HG03469 (cell line): ENCODE measurements at regions not wholly inside any gene's neighbourhood (a gene's known extent, or its start where the extent isn't known, plus 50 kb on each side); places are given as distances from the start of the nearest gene placed in this dataset.

Experiments used
- ATAC-seq: cut with Tn5 transposase; IDR thresholded peaks from one replicate; pipeline ENCODE4 v1.9.1; 2021; ENCODE audit warnings: mild to moderate bottlenecking, moderate library complexity, moderate number of reproducible peaks; ENCODE audit not compliant: unreplicated experiment

DNA sequence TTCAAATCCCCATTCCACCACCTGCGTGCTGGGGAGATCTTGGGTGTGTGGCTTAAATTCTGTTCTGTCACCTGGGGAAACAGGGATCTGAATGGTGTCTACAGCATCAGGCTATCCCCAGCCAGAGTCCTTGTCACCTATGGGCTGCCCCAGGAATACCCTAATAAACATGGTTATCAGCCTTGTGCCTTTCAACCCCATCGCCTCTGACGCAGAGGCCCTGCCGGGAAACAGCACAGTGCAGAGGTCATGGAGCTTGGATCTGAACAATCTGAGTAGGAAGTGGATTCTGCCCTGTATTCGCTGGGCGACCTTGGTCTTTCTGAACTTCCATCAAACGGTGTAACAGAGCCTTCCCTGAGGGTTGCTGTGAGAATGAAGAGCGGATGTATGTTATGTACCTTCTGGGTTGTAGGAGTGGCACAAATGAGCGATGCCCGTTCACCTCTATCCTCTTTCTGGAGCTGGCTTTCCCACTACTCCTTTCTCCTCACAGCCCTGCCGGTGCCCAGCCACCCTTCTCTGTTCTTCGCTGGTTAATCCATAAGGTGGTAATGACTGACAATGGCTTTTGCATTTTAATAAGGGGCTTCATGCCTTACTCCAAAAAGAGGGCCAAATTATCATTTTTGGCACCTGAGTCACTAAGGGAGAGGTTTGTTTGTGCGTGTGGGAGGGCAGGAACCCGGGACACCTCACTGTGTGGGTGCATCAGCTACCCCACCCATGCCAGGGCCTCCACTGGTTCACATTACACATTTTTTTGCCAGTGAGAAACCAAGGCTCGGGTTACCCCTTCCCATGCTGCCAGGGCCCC, 256.5 kb downstream of the MYCN start:
- no peak for ATAC-seq

DNA sequence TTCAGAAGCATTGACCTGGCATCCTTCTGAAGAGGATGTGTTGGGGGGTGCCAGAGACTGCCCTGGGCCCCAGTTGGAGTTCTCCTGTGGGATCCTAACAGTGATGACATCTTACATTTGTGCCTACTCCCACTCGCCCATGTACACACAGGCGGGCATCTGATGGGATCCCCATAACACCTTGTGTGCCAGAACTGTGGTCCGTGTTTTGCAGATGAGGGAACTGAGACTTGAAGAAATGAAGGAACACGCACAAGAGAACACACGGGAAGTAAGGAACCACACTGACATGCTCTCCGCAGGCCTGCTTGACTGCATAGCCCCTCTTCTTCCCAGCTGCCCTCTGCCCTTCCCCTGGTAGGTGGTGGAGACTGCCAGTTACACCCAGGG, 255.3 kb downstream of the MYCN start:
- no peak for ATAC-seq

DNA sequence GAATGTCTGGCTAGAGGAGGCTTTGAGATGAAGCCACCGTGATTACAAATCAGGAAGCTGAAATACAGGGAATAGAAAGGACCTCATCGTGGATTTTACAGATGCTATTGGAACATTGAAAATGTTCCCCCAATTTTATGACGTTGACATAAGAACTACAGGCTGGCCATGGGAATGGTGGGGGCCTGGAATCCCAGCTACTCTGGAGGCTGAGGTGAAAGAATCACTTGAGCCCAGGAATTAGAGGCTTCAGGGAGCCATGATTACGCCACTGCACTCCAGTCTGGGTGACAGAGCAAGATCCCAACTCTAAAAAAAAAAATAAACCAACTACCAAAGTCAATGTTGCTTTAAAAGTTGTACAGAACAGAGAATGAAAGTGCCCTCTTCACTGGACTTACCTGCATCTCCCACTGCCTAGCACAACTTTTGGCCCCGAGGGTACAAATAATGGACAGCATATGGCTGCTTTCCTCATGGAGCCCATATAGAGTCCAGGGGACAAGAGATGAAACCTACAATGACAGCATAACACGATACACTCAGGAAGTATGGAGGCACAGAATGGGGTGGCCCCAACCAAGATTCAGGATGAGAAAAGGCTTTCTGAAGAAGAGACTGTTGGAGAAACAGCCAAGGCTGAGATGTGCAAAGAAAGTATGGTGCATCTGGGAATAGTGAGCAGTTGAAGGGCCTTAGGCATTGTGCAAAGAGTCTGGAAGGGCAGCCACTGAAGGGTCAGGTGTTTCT, 254.8 kb downstream of the MYCN start:
- no peak for ATAC-seq

DNA sequence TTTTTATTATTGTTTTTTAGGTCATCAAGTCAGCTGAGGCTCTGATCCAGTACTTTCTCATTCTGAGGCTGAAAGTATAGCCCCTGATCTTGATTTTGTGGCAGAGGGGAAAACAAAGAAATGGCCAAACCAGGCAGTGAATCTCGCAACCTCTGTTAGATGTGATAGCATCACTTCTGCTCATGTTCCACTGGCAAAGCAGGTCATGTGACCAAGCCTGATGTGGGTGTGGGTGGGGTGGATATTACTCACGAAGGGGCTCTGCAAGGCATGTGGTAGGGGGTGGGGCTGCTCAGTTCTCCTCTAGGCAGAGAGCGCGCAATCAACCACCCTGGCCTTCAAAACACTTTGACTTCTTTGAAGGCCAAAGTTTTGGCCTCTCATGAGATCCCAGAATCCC, 254.2 kb downstream of the MYCN start:
- ATAC-seq = no peak

DNA sequence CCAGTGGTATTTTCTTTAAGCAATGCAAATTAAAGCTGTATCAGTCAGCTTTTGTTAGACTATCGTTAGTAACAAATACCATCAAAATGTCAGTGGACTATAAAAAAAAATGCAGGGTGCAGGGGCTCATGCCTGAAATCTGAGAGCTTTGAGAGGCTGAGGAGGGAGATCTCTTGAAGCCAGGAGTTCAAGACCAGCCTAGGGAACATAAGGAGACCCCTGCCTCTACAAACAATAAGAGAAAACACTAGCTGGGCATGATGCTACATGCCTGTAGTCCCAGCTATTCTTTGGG, 253.7 kb downstream of the MYCN start:
- ATAC-seq = no peak

DNA sequence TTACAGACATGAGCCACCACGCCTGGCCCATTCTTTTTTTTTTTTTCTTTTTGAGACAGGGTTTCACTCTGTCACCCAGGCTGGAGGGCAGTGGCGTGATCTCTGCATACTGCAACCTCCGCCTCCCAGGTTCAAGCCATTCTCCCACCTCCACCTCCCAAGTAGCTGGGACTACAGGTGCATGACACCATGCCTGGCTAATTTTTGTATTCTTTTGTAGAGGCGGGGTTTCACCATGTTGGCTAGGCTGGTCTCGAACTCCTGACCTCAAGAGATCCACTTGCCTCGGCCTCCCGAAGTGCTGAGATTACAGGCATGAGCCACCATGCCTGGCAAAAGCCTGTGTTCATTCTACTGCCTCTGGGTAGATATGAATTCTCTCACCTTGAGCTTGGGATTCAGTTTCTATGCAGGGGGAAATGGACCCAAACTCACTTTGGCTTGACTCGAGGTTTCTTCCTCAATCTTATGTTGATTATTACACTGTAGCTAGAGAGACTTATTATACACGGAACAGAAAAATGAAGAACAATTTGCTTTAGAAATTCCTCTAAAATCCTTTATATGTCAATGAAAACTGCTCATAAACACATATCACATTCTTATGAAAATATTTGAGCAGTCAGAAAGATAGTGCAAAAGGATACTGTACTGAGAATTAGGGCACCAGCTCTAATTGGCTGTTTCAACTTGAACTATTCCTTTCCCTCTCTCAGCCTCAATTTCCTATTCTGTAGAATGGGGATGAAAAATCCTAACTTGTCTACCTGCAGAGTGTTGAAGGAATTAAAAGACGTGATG, 252.3 kb downstream of the MYCN start:
- ATAC-seq = no peak

DNA sequence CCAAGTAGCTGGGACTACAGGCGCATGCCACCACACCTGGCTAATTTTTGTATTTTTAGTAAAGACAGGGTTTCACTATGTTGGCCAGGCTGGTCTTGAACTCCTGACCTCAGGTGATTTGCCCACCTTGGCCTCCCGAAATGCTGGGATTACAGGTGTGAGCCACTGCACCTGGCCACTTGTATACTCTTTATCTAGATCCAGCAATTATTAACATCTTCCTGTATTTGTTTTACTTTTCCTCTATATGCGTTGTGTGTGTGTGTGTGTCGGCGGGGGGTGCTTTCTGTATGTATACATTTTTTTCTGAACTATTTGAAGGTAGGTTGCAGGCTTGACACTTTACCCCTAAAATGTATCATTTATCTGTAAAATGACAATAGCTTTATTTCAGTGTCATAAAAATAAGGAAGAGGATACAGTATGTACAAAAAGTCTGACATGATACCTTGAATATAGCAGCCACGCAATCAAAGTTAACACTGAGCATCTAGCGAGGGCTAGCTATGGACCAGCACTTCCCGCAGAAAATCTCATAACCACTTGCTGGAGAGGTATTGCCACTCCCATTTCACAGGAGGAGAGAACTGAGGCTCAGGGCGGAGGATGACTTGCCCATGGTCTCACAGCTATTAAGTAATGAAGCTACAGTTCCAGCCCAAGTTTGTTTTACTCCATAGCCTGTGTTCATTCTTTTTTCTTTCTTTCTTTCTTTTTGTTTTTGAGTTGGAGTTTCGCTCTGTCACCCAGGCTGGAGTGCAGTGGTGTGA, 251.3 kb downstream of the MYCN start:
- ATAC-seq = no peak

DNA sequence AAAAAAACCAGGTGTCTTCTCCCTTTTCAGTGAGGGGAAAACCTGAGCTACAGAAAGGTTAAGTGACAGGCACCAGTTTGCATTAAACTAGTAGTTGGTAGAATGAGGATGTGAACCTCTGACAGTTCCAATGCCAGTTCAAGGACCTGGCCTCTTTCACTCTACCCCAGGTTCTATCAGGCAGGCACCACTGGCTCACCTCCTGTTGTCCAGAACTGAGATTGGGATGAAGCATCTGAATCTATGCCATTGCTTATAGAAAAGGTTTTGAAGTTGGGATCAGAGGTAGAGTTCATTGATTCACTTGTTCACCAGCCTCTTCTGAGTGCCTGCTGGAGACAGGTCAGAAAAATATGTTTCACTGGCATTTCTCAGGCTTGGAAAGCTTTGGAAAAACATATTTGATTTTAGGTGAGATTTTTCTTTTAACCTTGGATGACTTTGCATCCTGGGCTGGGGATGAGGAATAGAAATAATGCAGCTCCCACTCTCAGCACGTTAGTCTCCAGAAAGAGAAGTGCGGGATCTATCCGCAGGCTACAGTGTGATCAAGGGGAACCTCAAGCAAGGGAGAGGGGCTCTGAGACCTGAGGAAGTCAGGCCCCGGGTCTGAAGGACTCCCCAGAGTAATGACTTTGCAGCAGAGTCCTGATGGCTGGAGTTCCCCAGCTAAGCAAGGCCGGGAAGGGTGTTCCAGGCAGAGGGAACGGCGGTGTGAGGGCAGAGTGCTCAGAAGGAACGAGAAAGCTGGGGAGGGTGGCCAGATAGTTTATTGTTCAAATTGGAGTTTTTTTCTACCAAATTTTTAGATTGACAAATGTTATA, 250.3 kb downstream of the MYCN start:
- no peak for ATAC-seq

DNA sequence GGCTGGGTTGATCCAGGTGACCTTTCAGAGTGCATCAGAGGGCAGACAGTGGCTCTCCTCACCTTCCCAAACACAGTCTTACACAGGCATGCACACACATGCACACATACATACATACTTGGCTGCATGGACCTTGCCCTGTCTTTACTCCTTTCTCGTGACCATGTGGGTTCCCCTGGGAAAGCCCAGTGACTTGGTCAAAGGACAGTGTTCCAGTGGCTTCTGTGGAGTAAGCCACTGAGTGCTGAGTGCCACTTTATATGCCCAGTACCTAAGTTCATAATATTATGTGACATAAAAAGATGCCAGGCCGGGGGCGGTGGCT, 249.4 kb downstream of the MYCN start:
- ATAC-seq = no peak

DNA sequence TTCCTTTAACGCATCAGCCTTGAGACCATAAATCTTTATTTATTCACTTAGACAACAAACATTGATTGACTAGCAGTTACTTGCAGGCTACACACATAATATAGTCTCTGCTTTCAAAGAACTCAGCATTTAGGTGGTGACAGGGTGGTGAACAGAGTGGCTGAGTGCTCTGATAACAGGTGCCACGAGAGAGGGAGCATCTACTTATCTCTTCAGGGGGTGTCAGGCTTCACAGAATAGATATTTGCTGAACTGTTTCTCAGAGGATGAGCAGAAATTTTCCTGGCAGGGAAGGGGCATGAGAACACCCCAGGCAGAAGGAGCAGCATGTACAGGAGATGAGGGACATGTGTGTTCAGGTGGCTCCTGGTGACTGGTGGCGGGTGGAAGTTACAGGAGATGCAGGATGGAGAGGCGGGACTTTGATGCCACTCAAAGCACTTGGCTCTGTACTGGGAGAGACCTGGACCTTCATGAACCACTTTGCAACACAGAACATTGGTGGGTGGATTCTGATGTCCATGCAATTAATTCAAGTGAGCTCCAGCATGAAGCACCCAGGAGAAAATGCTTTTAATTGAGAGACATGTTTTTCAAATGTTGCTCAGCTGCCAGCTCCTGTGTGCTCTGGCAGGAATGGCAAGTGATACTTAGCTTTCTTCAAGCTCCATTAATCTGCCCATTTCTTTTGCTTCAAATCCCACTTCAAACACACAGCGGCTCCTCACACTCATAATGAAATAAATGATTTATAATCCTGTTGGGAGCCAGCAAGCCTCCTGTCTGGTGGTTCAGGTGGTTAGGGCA, 248.9 kb downstream of the MYCN start:
- ATAC-seq = no peak

DNA sequence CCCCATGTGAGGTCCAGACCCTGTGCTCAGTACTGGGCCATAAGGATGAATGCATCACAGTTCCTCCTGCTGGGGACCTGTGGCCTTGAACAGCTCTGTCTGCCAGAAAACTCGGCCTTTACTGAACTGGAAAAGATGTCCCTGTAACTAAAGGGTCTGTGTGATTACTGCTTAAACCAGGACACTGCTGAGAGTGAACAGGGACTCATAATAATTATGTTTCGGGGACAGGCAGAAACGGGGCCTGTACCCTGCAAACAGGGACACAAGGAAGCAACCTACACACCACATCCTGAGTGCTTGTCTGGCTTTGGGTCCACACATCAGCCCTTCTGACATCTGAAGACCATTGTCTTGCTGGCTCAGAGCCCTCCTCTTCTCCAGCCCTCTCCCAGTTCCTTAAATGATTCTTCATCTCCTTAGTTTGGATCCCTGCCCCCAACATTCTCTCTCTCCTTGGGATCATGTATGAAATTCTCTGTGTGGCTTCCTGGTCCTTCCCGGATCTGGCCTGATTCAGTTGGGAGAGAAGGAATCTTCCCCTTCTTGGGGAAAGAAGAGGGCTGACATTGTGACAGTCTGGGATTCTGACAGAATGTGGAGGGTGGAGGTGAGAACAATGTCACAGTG, 248.0 kb downstream of the MYCN start:
- ATAC-seq = no peak

DNA sequence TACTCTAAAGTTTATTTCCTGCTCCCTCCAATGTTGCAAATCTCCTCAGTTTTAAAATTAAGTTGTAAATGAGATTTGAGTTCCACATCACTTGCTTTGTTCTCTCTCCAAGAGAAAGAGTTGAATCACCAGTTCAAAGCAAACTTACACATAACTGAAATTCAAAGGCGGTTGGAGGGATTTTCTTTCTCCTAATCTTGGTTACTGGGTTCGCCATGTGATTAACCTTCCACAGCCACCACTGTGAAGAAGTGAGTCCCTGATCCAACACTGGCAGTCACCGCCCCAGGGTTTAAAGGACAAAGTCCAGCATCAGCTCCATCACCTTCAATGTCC, 247.1 kb downstream of the MYCN start:
- no peak for ATAC-seq

DNA sequence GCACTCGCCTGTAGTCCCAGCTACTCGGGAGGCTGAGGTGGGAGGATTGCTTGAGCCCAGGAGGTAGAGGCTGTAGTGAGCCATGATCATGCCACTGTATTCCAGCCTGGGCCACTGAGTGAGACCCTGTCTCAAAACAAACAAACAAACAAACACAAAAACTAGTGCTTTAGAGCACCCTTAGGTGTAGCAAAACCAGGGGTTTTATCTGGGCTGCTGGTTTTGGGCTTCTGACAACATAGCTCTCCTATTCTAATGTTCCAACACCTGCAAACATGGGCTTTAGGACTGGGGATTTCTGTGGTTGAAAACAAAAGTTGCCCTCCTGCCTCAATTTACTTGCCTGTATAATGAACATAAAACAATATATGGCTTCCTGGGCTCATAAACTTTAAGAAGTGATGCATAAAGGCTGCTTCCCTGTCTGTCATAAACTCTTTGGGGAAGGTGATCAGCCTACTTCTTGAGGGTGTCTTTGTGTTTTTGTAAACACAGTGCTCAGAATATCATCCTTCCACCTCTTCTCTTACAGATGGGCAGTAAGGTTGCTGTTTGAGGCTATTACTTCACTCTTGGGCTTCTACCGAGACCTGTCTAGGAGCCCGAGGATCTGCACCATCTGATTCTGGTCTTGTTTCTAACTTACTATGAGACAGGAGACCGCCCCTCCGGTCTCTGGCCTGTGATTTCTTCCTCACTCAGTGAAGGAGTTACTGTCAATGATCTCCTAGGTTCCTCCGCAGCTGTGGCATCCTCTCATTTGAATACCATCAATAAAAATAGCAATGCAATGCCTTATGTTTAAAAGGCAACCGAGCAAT, 246.5 kb downstream of the MYCN start:
- no peak for ATAC-seq

DNA sequence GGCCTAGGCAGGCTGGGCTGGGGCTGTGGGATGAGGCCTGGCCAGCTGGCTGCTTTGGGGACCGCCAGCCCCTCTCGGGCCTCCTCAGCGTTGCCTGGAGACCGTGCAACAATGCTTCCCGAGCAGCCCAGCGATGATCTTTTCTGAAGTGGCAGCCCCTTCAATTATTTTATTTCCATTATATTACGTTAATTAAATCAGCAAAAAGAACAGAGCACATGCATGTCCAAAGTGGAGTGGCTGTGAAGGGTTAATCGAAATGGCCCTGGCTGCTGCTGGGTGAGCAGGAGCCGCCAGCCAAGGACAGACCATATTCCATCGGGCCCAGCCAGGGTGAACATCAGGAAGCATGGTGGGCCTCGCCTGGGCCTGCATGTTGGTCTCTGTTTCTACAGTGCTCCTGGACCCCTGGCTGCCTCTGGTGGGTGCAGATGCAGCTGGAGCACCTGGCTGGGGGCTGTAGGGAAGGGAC, 245.5 kb downstream of the MYCN start:
- ATAC-seq = no peak

DNA sequence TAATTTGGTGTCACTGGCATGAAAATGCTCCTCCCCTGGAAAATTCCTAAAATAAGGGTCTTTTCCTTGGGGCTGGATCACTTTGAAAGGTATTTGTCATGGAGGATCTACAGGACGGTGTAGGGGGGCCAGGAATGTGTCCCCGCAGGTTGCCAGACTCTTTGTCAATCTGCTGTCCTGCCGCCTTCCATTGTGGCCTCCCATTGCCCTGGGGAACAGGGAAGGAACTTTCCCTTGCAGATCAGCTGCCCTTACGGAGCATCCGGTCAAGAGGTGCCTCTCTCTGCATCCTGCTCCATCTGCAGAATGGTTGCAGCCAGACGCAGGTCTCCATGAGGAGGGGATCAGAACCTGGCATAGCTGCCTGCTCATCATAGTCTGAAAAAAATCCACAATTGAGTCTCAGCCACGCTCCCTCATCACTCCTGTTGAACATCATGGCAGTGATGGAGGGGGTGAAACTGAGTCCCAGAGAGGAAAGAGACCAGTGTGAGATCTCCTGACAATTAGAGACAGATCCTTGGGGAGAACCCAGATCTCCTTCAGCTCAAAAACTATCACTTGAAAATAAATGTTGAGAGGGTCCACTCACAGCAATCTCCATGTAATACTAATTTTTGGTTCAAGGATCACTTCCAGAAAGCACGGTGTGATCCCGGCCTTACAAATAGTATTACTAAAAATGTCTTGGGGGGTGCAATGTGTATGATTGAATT, 244.8 kb downstream of the MYCN start:
- no peak for ATAC-seq

DNA sequence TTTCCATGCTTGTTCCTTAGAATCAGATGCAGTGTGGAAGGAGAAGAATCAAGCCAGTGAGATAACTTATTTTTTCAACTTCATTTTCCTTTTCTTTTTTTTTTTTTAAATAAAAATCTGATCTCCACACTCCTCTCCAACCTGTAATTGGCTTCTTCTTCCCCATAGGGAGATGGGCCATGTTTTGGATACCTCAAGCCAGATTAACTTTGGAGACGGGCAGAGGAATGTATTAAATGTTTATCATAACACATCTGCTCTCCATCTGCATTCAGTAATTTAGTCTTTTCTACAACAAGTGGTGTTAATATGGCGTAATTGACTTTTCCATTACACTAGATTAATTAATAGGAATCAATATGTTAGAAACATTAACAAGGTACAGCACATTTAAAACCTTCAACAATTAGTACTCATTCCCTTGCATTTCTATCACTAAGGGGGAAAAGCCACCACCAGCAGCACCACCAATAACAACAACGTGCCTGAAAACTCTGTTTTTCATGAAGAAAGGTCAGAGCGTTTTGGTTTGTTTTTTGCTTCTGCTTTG, 244.1 kb downstream of the MYCN start:
- ATAC-seq = no peak

DNA sequence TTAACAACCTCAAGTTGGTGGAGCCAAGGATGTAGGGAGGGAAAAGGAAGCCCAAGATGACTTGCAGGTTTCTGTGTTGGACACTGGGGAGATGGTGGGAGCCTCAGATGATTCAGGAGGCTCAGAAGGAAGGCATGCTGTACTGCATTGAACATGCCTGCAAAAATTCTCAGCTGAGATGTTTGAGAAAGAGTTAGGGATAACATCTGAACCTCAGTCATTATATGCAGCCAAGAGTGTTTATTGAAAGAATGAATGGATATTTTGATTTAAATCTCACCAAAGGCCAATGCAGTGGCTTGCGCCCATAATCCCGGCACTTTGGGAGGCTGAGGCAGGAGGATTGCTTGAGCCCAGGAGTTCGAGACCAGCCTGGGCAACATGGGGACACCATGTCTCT, 243.0 kb downstream of the MYCN start:
- no peak for ATAC-seq
